ENCODE measurements at regions not wholly inside any gene's neighbourhood (a gene's known extent, or its start where the extent isn't known, plus 50 kb on each side); places are given as distances from the start of the nearest gene placed in this dataset.
"Not testable (repeated sequence)": the region's sequence is repeated elsewhere in the genome, so short reads cannot be mapped to it uniquely, and the experiment has no call there.

DNA sequence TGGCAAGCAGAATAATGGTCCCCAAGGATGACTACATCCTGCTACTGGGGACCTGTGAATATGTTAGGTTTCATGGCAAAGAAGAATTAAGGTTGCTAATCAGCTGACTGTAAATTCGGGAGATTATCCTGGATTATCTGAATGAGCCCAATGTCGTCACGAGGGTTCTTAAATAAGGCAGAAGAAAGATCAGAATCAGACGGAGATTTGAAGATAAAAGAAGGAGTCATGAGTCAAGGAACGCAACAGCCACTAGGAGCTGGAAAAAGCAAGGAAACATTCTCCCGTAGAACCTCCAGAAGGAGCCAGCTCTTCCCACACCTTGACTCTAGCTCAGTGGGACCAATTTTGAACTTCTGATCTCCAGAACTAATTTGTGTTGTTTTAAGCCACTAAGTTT lies 82.9 kb upstream of the APBB1IP start:
- DNase-seq, result no peak

DNA sequence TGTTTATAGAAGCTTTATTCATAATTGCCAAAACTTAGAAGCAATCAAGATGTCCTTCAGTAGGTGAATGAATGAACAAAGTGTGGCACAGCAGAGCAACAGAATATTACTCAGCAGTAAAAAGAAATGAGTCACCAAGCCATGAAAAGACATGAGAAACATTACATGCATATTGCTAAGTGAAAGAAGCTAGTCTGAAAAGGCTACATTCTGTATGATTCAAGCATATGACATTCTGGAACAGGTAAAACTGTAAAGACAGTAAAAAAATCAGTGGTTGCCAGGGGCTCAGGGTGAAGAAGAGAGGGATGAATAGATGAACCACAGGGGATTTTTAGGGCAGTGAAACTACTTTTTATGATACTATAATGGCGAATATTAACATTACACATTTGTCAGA lies 80.9 kb upstream of the APBB1IP start:
- DNase-seq, result no peak

DNA sequence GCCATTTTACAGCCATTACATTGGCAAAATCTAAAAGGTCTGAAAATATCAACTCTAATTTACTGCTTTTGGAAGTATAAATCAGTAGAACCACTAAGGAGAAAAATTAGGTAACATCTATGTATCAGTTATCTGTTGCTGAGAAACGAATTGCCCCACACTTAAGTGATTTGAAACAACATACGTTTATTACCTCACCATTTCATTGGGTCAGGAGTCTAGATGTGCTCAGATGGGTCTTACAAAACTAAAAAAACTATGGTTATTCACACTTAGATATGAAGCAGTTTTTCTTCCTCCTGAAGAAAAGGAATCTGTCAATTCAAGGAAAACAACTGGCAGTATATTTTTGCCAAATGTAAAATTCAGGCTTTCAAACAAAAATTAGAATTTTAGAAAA lies 80.1 kb upstream of the APBB1IP start:
- DNase-seq, result no peak

DNA sequence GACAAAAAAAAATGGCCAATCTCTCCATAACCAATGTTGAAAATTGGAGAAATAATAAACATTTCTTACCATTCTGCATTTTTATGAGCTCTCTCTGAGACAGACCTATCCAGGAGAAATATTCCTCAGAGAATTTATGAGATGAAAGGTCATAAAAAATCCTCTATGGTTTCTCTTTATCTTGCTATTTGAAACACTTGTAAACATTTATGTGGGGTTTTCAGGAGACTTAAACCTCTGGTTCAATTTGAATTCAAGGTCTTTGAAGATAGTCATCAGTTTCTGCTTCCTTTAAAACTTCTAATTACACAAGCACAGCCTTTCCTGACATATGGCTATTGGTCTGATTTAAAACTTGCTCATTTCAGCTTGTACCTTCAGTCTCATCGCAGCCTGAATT lies 78.5 kb upstream of the APBB1IP start:
- DNase-seq, result no peak

DNA sequence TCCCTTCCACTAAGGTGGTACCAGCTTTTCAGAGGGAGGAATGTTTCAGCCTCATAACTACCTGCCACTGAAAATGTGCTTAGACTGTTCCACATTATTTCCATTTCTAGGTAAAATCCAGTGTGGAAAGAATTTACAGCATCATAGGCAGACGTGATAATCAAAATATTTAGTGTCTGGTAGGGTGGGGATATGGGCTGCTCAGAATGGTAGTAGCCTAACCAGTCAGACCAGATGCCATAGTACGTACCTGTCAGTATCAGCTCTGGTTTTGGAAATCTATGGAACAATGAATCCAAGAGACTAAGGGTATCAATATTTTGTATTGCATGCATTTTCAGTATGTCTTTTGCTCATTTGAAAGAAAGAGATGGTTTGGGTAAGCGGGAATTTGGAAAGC lies 76.8 kb upstream of the APBB1IP start:
- DNase-seq, result no peak

DNA sequence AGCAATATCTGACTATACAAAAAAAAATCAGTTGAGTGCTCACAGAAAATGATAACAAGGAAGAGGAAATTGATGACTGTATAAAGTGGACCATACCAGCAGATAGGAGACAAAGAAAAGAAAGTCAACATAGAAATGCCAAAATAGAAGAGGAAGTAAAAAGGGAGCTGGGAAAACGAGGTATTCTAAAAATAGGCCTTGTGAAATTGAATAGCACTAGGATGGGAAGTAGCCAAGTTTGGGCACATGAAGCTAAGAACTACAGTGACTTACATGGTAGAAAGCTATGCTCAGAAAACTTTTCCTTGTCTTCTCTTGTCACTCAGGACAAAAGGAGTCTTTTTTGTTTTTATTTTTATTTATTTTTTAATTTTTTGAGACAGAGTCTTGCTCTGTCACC lies 76.2 kb upstream of the APBB1IP start:
- DNase-seq, result no peak

DNA sequence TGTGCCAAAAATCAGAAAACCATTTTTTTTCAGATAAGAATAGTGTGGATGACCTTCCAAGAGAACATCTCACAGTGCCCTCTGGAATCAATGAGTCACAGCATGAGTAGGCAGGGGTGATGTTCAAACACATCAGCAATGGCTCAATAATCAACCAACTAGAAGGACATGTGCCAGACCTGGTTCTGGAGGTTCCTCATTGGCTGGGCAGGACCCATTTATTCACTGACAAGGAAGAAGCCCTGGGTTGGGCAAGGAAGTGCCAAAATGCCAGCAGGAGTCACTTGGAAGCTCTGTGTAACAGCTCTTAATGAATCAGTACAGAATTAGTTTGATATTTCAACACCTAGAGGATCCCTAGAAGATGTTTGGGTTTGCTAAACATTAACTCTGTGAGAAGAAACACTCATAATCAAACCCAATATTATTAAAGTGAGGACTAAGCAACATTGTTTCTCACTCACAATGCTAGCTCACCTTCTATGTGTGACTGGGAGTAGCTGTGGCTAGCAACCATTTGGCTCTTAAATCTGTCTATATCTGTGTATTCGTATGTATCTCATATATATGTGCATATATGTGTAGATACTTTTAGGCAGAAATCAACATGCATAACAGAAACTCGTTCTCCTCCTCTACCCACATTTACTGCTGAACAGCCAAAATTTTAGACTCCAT lies 72.3 kb upstream of the APBB1IP start:
- DNase-seq, result no peak

DNA sequence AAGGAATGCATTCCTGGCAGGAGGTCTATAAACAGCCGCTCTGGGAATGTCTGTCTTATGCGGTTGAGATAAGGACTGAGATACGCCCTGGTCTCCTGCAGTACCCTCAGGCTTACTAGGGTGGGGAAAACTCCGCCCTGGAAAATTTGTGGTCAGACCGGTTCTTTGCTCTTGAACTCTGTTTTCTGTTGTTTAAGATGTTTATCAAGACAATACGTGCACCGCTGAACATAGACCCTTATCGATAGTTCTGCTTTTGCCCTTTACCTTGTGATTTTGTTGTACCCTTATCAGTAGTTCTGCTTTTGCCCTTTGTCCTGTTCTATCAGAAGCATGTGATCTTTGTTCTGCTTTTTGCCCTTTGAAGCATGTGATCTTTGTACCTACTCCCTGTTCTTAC lies 71.1 kb upstream of the APBB1IP start:
- not testable (repeated sequence) for DNase-seq

DNA sequence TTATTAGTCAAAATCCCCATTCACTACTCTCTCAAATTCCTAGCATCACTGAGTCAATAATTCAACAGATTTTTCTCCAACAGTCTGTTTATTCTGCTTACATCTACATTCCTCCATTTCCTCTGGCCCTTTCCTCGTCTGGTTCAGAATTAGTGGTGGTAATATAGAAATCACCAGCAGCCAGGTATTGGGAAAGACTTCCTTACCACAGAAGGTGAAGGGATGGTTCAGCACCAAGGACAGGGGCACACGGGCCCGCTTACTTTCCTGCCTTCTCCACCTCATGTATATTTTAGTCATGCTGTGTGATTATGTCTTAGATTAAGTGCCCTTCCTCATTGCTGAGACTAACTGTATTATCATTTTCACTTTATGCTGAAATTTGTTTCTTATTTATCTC lies 70.4 kb upstream of the APBB1IP start:
- DNase-seq, result peak; percentile 36

DNA sequence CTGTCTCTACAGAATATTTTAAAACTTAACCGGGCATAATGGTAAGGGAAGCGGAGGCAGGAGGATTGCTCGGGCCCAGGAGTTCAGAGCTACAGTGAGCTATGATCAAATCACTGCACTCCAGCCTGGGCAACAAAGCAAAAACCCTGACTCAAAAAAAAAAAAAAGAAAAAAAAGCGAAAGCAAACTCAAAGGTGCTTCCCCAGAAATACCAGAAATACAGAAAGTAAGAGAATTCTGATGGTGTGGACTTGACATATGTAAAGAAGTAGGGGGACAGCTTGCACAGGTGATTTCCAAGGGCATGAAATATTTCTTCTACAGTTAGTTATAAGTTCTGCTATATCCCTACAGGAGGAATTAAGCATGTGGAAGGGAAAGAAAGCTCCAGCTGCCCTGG lies 69.7 kb upstream of the APBB1IP start:
- DNase-seq, result no peak

DNA sequence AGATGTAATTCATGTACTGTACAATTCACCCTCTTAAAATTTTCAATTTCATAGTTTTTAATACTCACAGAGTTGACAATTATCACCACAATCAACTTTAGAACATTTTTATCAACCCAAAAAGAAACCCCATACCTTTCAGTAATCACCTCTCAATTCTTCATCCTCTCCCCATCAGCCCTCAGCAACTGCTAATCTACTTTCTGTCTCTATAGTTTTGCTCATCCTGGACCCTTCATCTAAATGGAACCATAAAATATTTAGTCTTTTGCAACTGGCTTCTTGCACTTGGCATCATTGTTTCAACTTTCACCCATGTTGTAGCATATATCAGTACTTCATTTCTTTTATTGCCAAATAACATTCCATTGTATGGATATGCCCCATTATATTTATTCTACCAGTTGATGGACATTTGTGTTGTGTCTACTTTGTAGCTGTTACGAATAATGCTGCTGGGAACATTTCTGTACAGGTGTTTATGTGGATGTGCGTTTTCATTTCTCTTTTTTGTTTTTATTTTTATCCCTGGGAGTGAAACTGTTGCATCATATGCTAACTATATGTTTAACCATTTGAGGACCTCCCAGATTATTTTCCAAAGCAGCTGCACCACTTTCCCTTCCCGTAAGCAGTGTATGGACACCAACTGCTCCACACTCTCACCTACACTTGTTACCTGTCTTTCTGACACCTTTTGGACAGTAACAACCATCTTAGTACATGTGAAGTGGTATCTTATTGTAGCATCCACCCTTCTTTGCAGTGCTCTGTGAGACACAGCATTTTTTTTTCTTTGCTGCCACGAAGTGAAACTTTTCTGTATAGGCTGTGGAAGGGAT lies 65.4 kb upstream of the APBB1IP start:
- DNase-seq, result no peak

DNA sequence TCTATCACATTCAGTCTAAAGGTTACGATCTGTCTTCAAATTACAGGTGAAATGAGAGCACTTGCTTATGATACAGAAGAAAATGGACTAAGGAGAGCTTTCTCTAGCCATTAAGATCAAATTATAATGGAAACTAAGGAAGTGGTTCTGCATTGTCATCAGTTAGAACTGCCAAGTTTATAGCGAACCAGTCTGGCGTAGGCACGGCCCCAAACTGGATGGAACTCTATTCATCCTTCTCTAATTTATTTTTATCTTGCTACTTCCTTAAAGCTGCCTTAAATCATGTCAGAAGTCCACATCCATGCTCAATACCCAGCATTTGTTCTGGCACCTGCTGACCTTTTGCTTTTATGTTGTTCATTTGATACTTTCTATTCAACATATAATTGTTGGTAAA lies 63.7 kb upstream of the APBB1IP start:
- DNase-seq, result no peak

DNA sequence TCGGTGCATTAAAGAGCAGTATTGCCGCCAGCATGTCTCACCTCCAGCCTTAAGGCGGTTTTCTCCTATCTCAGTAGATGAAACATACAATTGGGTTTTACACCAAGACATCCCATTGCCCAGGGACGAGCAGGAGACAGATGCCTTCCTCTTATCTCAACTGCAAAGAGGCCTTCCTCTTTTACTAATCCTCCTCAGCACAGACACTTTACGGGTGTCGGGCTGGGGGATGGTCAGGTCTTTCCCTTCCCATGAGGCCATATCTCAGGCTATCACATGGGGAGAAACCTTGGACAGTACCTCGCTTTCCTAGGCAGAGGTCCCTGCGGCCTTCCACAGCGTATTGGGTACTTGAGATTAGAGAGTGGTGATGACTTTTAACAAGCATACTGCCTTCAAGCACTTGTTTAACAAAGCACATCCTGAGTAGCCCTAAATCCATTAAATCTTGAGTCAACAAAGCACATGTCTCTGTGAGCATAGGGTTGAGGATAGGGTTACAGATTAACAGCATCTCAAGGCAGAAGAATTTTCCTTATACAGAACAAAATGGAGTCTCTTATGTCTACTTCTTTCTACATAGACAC lies 60.8 kb upstream of the APBB1IP start:
- DNase-seq, result not testable (repeated sequence)

DNA sequence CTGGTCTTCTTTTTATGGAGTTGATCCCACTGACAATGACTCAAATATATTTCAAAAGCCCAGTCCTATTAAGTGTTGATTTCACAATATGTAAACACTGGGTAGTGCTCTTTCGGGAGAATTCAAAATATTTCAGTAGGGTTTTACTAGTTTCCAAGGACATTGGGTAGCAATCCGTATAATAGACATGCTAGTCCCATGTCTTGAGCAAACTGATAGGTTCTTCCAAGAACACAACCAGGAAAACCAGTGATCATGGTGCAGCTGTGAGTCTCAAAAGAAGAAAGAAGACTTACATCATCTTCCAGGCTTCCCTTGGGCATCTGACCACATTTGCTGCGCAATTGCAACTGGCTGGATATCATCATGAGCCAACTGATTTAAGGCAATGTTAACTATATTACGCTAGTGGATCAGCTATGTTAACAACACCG lies 59.3 kb upstream of the APBB1IP start:
- no peak for DNase-seq

DNA sequence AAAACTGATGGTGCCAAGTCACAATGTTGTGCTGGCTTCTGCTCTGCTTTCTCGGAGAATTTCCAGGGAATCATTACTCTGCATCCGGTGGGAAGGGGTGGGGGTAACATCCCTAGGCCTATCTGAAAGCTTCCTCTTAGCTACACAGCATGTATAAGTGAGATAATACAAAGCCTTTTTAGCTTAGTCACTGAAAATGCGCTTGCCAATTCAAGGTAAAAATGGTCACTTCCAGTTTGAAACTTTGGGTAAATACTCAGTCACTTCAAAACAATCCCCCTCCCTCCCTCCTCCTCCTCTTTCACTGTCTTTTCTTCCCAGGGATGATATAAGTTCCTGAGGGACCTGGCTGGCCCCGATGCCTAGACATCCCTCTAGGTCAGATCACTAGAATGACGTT lies 57.3 kb upstream of the APBB1IP start:
- DNase-seq, result no peak

DNA sequence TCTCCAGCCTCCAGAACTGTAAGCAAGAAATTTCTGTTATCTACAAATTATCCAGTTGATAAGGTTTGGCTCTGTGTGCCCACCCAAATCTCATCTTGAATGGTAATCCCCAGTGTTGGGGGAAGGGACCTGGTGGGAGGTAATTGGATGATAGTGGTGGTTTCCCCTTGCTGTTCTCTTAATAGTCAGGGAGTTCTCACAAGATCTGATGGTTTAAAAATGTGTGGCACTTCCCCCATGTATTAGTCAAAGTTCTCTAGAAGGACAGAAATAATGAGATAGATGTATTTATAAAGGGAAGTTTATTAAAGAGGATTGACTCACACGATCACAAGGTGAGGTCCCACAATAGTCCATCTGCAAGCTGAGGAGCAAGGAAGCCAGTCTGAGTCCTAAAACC lies 56.2 kb upstream of the APBB1IP start:
- no peak for DNase-seq

DNA sequence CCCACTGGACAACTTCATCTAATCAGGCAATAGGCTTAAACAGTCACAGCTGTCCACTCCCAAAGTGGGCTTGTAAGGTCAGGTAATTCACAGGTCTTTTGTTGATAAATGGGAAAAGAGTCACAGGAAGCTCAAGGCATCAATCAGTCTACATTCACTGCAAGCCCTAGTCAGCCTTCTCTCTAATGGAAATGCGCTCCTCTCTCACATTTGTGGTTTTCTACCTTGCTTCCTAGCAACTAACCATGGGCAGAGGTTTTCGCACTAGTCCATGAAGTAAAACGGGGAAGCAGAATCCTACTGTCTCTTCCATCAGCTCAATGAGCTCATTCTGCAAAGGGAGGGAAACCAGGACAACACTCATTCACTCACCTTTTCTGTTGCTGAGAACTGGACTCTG lies 53.5 kb upstream of the APBB1IP start:
- no peak for DNase-seq

DNA sequence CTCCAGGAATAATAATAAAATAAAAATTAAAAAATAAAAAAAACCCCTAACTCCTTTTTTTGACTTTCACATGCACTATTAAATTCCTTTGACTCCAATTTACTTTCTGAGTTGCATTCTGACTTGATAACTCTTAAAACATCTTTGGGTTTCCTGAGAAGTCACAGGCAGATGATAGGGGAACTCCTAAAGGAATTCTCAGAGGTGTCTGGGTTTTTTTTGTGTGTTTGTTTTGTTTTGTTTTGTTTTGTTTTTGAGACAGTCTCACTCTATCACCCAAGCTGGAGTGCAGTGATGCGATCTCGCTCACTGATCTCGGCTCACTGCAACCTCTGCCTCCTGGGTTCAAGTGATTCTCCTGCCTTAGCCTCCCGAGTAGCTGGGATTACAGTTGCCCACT lies 52.7 kb upstream of the APBB1IP start:
- DNase-seq, result no peak

DNA sequence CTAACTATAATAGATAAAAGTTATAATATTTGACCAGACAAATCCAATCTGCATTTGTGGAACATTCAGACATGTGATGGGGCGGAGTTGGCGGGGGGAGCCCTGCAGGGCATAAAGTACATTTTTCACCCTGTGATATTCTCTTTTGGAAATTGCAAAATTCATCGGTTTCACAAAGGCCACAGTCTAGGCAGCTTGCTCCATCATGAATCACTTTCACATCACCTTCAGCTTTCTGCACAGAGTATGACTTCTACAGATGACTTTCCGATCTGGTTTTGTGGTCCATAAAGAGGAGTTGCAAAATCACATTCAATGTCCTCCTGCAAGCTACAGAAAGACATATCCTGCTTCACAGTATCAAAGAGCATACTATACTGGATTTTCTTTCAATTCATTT lies 51.4 kb upstream of the APBB1IP start:
- DNase-seq, result no peak
